HepG2 (cell line): ENCODE measurements at regions not wholly inside any gene's neighbourhood (a gene's known extent, or its start where the extent isn't known, plus 50 kb on each side); places are given as distances from the start of the nearest gene placed in this dataset.

ENCODE experiments used
- ATAC-seq: fragments of 200-7000 bp; cut with Tn5 transposase; 3 replicates; pipeline ENCODE4 v1.9.1; 2020; ENCODE audit warnings: mild to moderate bottlenecking, moderate library complexity
- BruUV-seq: library from RNA; stranded (reverse); fragments of 400-500 nt; replicated peaks from 2 replicates; lab custom pipeline; 2021; lab: Mats Ljungman, UMichigan
- CTCF ChIA-PET: fragments of 300-600 bp; formaldehyde crosslinking; extraction: SDS; loops from one replicate; lab custom pipeline; 2021; ENCODE audit warnings: low total read pairs, inconsistent platforms, low intra/inter-chr PET ratio; lab: Yijun Ruan, JAX
- POLR2A ChIA-PET: fragments of 350-600 bp; sonication (Branson Sonifier 250); formaldehyde crosslinking; loops from one replicate; lab custom pipeline; 2020; ENCODE audit warnings: antibody characterized with exemption, inconsistent platforms; lab: Yijun Ruan, JAX
- DNase-seq: peaks from one replicate; pipeline ENCODE4 v3.0.0-alpha.2; 2015; ENCODE audit warnings: low spot score
- FAIRE-seq: peaks from 3 replicates; lab custom pipeline; 2011; peaks lifted over from hg19 to GRCh38; lab: Jason Lieb, UNC
- H2AFZ ChIP-seq: one replicate; pipeline ENCODE4 v1.6.1; 2011; ENCODE audit warnings: low read length, inconsistent platforms
- H3K27ac ChIP-seq: fragments of 300-600 bp; 3 replicates; pipeline ENCODE4 v1.8.0; 2011; ENCODE audit warnings: mixed run types, mild to moderate bottlenecking, mixed read lengths, low read length, inconsistent platforms; ENCODE audit not compliant: insufficient read depth; ENCODE audit errors: extremely low read length
- H3K27me3 ChIP-seq, 2 experiments: fragments of 200-600 bp in 1 of 2; 2 replicates in 1 of 2; 3 replicates in 1 of 2; pipeline versions ENCODE4 v1.6.0 to v1.8.0; 2011; ENCODE audit warnings: low read length in 2 of 2, mild to moderate bottlenecking in 2 of 2, moderate library complexity in 2 of 2, inconsistent platforms in 1 of 2; ENCODE audit not compliant: insufficient read depth in 2 of 2, control insufficient read depth in 1 of 2
- H3K36me3 ChIP-seq, 2 experiments: fragments of 200-600 bp in 1 of 2; replicated peaks in 1 of 2; 2 replicates in 1 of 2; 3 replicates in 1 of 2; pipeline versions ENCODE4 v1.5.1 to v1.8.0; 2011; ENCODE audit warnings: low read length in 2 of 2, inconsistent platforms in 1 of 2; ENCODE audit not compliant: insufficient read depth in 2 of 2, control insufficient read depth in 1 of 2
- H3K4me1 ChIP-seq: 2 replicates; pipeline ENCODE4 v1.5.1; 2012; ENCODE audit warnings: low read length, inconsistent platforms; ENCODE audit not compliant: insufficient read depth
- H3K4me2 ChIP-seq: 2 replicates; pipeline ENCODE4 v1.6.0; 2011; ENCODE audit warnings: low read depth, low read length, inconsistent platforms
- H3K4me3 ChIP-seq, 3 experiments: fragments of 200-600 bp in 1 of 3; sonication (generic), shearing (Covaris generic) in 1 of 3; replicated peaks in 1 of 3; 2 replicates each; pipeline ENCODE4 v1.5.1; 2011 to 2016; ENCODE audit warnings: low read length in 3 of 3, inconsistent platforms in 2 of 3, low read depth in 2 of 3, mild to moderate bottlenecking in 2 of 3, control low read depth in 1 of 3, mixed read lengths in 1 of 3; ENCODE audit not compliant: insufficient read depth in 1 of 3
- H3K79me2 ChIP-seq: one replicate; pipeline ENCODE4 v1.6.1; 2011; ENCODE audit warnings: low read length, inconsistent platforms; ENCODE audit not compliant: insufficient read depth
- H3K9ac ChIP-seq: 2 replicates; pipeline ENCODE4 v1.6.0; 2011; ENCODE audit warnings: mild to moderate bottlenecking, low read depth, low read length, inconsistent platforms; ENCODE audit not compliant: insufficient read depth
- H3K9me3 ChIP-seq: 2 replicates; pipeline ENCODE4 v1.5.1; 2012; ENCODE audit warnings: mild to moderate bottlenecking, low read length
- H4K20me1 ChIP-seq: 2 replicates; pipeline ENCODE4 v1.6.0; 2011; ENCODE audit warnings: inconsistent platforms, mild to moderate bottlenecking, low read length, moderate library complexity; ENCODE audit not compliant: insufficient read depth
- TOPORS ChIP-seq: sonication (generic); formaldehyde crosslinking; IDR thresholded peaks from 2 replicates; pipeline ENCODE4 v1.8.0; 2023; ENCODE audit warnings: mild to moderate bottlenecking, missing genetic modification reagents
- ZNF761 ChIP-seq: sonication (generic); formaldehyde crosslinking; conservative IDR thresholded peaks from 2 replicates; pipeline ENCODE4 v1.4.0; 2020; ENCODE audit warnings: mild to moderate bottlenecking, missing genetic modification reagents
- WGBS: methylation state at CpG from one replicate; pipeline ENCODE4 v1.1.6; 2017; ENCODE audit warnings: low lambda C conversion rate; 5-methylcytosine and 5-hydroxymethylcytosine counted together
- in situ Hi-C: cut with HindIII; loops from 2 replicates; pipeline ENCODE4 v1.10.0; 2017; ENCODE audit warnings: low pct_unique_long_range_greater_than_20kb; ENCODE audit not compliant: extremely low pct_ligation_motif_present
- intact Hi-C: fragments of 100-400 bp; cut with micrococcal nuclease; formaldehyde crosslinking; loops from one replicate; pipeline ENCODE4 v1.10.0; 2022; ENCODE audit not compliant: unreplicated experiment
- TF ChIP-seq, protein P1 (sequence below): sonication (generic); formaldehyde crosslinking; IDR thresholded peaks from one replicate; pipeline ENCODE4 v1.5.1; 2020; ENCODE audit warnings: mild to moderate bottlenecking, missing genetic modification reagents; ENCODE audit errors: not compliant biosample characterization
- TF ChIP-seq, protein P2 (sequence below): IDR thresholded peaks from 2 replicates; pipeline ENCODE4 v1.6.1; 2016; ENCODE audit warnings: low read depth, borderline replicate concordance

DNA sequence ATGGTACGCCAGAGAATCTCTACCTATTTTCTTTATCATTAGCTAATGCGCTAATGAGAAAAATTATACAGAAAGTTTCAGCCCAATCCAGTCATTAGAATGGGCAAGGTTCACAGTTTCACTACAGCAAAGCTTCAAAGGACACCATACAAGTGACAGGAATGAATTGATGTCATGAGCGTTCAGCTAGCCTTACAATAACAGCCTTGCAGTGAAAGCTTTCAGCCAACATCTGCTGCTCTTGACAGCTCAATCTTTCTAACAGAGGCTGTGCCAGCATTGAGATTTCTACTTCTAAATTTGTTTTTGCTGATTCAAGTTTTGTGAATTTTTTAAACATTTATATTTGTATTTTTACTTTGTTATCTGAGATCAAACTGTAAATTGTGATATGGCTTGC is 302.4 kb upstream of the FAM174A start (continued):
- TF ChIP-seq, protein P1, sequence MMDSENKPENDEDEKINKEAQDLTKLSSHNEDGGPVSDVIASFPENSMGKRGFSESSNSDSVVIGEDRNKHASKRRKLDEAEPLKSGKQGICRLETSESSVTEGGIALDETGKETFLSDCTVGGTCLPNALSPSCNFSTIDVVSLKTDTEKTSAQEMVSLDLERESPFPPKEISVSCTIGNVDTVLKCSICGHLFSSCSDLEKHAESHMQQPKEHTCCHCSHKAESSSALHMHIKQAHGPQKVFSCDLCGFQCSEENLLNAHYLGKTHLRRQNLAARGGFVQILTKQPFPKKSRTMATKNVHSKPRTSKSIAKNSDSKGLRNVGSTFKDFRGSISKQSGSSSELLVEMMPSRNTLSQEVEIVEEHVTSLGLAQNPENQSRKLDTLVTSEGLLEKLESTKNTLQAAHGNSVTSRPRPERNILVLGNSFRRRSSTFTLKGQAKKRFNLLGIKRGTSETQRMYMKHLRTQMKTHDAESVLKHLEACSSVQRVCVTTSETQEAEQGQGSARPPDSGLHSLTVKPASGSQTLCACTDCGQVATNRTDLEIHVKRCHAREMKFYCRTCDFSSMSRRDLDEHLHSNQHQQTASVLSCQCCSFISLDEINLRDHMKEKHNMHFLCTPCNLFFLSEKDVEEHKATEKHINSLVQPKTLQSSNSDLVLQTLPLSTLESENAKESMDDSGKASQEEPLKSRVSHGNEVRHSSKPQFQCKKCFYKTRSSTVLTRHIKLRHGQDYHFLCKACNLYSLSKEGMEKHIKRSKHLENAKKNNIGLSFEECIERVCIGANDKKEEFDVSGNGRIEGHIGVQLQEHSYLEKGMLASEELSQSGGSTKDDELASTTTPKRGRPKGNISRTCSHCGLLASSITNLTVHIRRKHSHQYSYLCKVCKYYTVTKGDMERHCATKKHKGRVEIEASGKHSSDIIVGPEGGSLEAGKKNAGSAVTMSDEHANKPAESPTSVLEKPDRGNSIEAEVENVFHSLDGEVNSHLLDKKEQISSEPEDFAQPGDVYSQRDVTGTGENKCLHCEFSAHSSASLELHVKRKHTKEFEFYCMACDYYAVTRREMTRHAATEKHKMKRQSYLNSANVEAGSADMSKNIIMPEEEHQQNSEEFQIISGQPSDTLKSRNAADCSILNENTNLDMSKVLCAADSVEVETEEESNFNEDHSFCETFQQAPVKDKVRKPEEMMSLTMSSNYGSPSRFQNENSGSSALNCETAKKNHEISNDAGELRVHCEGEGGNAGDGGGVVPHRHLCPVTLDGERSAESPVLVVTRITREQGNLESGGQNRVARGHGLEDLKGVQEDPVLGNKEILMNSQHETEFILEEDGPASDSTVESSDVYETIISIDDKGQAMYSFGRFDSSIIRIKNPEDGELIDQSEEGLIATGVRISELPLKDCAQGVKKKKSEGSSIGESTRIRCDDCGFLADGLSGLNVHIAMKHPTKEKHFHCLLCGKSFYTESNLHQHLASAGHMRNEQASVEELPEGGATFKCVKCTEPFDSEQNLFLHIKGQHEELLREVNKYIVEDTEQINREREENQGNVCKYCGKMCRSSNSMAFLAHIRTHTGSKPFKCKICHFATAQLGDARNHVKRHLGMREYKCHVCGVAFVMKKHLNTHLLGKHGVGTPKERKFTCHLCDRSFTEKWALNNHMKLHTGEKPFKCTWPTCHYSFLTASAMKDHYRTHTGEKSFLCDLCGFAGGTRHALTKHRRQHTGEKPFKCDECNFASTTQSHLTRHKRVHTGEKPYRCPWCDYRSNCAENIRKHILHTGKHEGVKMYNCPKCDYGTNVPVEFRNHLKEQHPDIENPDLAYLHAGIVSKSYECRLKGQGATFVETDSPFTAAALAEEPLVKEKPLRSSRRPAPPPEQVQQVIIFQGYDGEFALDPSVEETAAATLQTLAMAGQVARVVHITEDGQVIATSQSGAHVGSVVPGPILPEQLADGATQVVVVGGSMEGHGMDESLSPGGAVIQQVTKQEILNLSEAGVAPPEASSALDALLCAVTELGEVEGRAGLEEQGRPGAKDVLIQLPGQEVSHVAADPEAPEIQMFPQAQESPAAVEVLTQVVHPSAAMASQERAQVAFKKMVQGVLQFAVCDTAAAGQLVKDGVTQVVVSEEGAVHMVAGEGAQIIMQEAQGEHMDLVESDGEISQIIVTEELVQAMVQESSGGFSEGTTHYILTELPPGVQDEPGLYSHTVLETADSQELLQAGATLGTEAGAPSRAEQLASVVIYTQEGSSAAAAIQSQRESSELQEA (CRISPR knock-in tag) = no peak
- TF ChIP-seq TOPORS (CRISPR knock-in tag) = no peak
- TF ChIP-seq ZNF761 (CRISPR knock-in tag) = no peak

DNA sequence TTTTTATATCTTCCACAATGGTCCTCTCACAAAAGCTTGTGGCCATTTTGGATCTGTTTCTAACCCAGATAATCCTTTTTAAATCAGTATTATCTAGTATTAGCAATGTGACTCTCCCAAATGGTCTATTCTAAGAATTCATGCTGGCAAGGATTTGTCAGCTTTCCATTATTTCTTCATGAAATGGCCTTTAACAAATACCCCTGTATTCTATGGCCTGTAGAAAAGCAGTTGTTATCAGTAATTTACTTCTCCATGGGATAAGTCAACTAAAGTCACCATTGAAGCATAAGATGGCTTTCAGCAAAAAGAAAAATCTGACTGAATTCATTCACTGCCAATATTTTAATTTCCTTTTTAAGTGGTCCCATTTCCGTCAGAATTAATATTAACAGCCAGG is 346.4 kb upstream of the FAM174A start:
- CTCF ChIA-PET = no interaction called here
- no peak for FAIRE-seq
- ATAC-seq = no peak
- no peaks in the 10 kb centered on the region for H3K36me3 ChIP-seq
- POLR2A ChIA-PET = no interaction called here
- H3K27me3 ChIP-seq = no peaks in the 10 kb centered on the region
- no peak overlapping the region for H2AFZ ChIP-seq
- no peaks in the 10 kb centered on the region for H3K4me1 ChIP-seq
- no peak overlapping the region for H3K9ac ChIP-seq
- no peak for DNase-seq
- H4K20me1 ChIP-seq = no peaks in the 10 kb centered on the region
- intact Hi-C loops = no loop called here
- H3K4me3 ChIP-seq = no peak overlapping the region
- 0% methylated on average over 1 of the region's 1 CpG for WGBS
- no peak overlapping the region for H3K27ac ChIP-seq
- BruUV-seq = no TSS peak
- in situ Hi-C loops = no loop called here
- H3K79me2 ChIP-seq = no peaks in the 10 kb centered on the region
- no peaks in the 10 kb centered on the region for H3K9me3 ChIP-seq
- no peak overlapping the region for H3K4me2 ChIP-seq
- TF ChIP-seq, protein P2, sequence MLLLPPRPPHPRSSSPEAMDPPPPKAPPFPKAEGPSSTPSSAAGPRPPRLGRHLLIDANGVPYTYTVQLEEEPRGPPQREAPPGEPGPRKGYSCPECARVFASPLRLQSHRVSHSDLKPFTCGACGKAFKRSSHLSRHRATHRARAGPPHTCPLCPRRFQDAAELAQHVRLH (CRISPR knock-in tag) = no peak
